ENCODE measurements at regions not wholly inside any gene's neighbourhood (a gene's known extent, or its start where the extent isn't known, plus 50 kb on each side); places are given as distances from the start of the nearest gene placed in this dataset.

DNA sequence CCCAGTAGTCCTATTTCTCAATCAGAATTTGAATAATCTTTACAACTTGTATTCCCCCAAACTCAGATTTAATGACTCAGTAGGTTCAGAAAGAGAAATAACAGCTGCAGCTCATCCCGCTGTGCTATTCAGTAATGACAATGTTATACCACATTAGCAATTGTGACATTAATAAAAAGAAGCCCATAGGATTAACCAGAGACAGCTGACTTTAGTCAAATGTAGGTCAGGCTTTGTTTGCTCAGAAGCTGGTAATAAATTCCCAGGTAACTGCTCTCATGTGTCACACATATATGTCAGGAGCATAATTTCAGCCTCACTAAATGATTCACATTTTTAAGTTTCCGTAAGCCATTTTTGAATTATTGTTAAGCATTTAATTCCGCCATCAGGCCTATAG, 222.0 kb upstream of the UBE2E2 start:
- no TSS peak for BruUV-seq (replicated peaks)

More for the DNA sequence above, 222.0 kb upstream of the UBE2E2 start:
- H3K79me2 ChIP-seq (ENCODE audit: insufficient read depth, low read length): no peaks in the 10 kb centered on the region
- H2AFZ ChIP-seq (ENCODE audit: low read depth, low read length, poor library complexity, severe bottlenecking): no peak overlapping the region
- no peak overlapping the region for H3K9ac ChIP-seq (ENCODE audit: low read length)
- ChIA-PET RAD21 (ENCODE audit: low non-redundant PET in 1 of 2, low total read pairs in 2 of 2, uncharacterized antibody in 2 of 2, unreplicated experiment in 2 of 2) (no interaction called here), POLR2A (no interaction called here), CTCF (no interaction called here)
- H3K4me3 ChIP-seq (replicated peaks in 1 of 2; ENCODE audit: low read depth in 1 of 2, low read length in 2 of 2): no peak overlapping the region
- no peaks in the 10 kb centered on the region for H3K9me2 ChIP-seq (ENCODE audit: insufficient read depth)
- H3K27me3 ChIP-seq (ENCODE audit: insufficient read depth, low read length): 0 out of 2 replicates have a peak, but pooled peaks cover 9% of the 10 kb centered on the region
- intact Hi-C loops (cut with micrococcal nuclease): no loop called here
- no peaks in the 10 kb centered on the region; a peak in 1 of 4 replicates for H3K9me3 ChIP-seq (ENCODE audit: control insufficient read depth in 1 of 2, insufficient read depth in 1 of 2, low read depth in 1 of 2, low read length in 2 of 2)
- H3K27ac ChIP-seq (ENCODE audit: low read depth, low read length): no peak overlapping the region
- H3K36me3 ChIP-seq (ENCODE audit: control insufficient read depth in 1 of 2, insufficient read depth in 2 of 2, low read length in 2 of 2): no peaks in the 10 kb centered on the region
- no peak for DNase-seq (ENCODE audit: low read depth, low spot score)
- no peaks in the 10 kb centered on the region for H4K20me1 ChIP-seq (ENCODE audit: insufficient read depth)
- TF ChIP-seq, protein P1, sequence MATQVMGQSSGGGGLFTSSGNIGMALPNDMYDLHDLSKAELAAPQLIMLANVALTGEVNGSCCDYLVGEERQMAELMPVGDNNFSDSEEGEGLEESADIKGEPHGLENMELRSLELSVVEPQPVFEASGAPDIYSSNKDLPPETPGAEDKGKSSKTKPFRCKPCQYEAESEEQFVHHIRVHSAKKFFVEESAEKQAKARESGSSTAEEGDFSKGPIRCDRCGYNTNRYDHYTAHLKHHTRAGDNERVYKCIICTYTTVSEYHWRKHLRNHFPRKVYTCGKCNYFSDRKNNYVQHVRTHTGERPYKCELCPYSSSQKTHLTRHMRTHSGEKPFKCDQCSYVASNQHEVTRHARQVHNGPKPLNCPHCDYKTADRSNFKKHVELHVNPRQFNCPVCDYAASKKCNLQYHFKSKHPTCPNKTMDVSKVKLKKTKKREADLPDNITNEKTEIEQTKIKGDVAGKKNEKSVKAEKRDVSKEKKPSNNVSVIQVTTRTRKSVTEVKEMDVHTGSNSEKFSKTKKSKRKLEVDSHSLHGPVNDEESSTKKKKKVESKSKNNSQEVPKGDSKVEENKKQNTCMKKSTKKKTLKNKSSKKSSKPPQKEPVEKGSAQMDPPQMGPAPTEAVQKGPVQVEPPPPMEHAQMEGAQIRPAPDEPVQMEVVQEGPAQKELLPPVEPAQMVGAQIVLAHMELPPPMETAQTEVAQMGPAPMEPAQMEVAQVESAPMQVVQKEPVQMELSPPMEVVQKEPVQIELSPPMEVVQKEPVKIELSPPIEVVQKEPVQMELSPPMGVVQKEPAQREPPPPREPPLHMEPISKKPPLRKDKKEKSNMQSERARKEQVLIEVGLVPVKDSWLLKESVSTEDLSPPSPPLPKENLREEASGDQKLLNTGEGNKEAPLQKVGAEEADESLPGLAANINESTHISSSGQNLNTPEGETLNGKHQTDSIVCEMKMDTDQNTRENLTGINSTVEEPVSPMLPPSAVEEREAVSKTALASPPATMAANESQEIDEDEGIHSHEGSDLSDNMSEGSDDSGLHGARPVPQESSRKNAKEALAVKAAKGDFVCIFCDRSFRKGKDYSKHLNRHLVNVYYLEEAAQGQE (IDR thresholded peaks at IDR 0.05; ENCODE audit: low read depth): no peak
- TF ChIP-seq, protein P2, sequence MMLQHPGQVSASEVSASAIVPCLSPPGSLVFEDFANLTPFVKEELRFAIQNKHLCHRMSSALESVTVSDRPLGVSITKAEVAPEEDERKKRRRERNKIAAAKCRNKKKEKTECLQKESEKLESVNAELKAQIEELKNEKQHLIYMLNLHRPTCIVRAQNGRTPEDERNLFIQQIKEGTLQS (IDR thresholded peaks at IDR 0.05): no peak
- TF ChIP-seq SP1 (IDR thresholded peaks at IDR 0.05; ENCODE audit: low read depth) (no peak), CEBPB (IDR thresholded peaks at IDR 0.05; ENCODE audit: low read depth) (no peak)
- H3K4me1 ChIP-seq (ENCODE audit: control insufficient read depth in 1 of 2, insufficient read depth in 2 of 2, low read length in 2 of 2): no peaks in the 10 kb centered on the region
- ATAC-seq: no peak
- H3K4me2 ChIP-seq (ENCODE audit: low read length): no peak overlapping the region
